SH-SY5Y (cell line): ENCODE measurements at regions not wholly inside any gene's neighbourhood (a gene's known extent, or its start where the extent isn't known, plus 50 kb on each side); places are given as distances from the start of the nearest gene placed in this dataset.

Experiments
- GATA2 ChIP-seq: IDR thresholded peaks from 2 replicates; pipeline ENCODE4 v1.6.1; 2011; ENCODE audit warnings: mild to moderate bottlenecking, low read depth, low read length
- GATA3 ChIP-seq: IDR thresholded peaks from 2 replicates; pipeline ENCODE4 v1.6.1; 2011; ENCODE audit warnings: low read depth, mild to moderate bottlenecking, low read length, moderate library complexity

DNA sequence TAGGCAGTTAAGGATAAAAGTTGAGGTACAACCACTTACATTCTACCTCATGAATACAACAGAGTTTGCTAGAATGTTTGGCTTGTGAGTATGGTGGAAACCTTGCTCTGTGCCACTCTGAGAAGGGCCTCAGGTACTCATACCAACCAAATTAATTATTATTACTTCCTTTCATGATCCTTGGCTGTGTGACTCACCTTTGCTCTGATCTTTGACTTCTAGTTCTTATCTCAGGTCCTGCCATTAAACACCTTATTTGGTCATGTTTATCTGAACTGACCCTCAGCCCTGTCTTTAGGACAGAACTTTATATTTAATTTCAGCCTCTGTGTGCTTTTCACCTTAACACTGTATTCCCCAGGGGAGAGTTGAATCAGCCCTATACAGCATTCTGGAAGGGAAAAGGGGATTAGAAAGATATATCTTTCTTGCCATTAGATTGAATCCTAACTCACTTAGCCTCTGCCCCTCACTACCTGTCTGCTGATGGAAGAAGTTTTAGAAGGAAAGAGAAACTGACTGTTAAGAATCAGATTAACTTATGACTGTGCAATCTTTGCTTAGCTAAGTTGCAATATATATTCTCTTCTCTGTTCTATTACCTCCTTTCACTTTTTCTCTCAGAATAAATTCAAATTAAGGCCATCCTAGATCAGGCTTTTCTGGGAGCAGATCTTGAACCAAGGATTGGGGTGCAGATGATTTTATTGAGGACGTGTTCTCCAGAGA is 260.4 kb upstream of the DPYD start:
- TF ChIP-seq GATA2 = no peak
- TF ChIP-seq GATA3 = no peak

DNA sequence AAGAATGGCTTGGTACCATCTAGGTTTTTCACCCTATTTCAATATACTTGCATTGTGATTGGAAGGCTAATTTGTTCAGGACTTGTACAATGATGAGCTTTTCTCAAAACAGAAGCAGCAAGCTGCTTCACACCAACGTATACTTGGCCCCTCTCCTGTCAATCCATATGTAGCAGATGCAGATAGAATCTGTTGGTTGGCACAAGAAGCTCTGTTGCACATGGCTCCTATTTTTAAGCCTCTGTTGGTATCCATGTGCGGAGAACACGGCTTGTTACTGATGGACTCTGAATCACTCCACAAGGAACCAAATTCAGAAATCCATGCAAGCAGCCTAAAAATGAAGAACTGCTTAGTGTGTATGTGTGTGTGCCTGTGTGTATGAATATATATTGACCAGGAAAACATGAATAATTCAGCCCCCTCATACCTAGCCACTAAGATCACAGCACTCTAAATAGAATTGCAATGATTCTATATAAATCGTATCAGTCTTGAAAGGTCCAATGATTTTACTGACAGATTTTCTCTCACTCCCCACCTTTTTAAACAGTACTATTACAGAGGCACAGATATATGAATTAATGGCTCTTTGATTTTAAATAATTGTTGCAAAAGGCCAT is 258.4 kb upstream of the DPYD start:
- no peak for TF ChIP-seq GATA3

DNA sequence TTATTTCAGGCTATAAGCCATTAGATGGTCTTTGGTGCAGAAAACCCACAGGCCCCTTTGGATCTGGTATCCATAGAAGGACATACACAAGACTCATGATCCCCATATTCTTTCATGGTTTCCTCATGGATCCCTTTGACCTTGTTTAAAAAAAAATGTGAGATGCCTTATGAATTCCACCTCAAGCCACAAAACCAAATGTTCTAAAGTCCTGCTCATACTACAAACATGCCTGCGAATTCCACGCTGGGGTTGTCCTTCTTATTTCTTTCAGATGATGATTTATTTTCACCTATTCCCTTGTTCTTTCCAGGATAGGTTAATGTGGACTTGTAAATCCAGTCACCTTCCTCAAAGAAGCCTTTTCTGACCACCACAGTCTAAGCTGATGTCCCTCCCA is 256.9 kb upstream of the DPYD start:
- TF ChIP-seq GATA3 (no peak), GATA2 (no peak)

DNA sequence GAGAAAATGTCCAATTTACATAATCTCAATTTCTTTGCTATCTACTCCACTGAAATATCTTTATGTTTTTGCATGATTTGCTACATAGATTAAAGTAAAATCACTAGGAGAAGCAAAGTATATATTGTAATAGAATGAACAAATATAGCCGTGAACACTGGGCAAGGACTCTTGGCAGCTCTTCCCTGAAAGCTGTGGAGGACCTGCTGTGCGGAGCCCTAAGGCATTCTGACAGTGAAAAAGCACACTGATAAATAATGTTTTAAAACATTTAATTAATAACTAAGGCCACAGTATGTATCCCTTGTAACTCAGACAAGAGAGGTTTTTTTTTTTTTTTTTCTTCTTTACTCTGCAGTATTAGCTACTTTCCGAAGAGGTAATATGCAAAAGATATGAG is 256.1 kb upstream of the DPYD start:
- TF ChIP-seq GATA3 = no peak

DNA sequence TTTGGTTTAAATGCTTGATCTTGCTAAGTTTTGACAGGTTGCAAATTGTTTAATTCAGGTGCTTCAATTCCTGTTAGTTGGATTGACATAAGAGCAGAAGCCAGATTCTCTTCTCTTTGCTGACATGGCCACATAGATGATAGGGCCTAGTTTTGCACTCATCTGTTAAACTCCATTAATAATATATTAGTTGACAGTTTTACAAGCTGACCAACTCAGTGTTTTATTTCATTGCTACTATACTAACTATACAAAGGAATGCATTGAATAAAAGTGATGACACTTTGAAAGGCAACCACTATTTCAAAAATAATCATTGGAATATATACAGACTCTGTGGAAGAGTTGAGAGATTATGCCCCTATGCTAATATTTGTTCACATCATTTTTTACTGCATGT is 255.6 kb upstream of the DPYD start:
- TF ChIP-seq GATA2 = no peak
- no peak for TF ChIP-seq GATA3

DNA sequence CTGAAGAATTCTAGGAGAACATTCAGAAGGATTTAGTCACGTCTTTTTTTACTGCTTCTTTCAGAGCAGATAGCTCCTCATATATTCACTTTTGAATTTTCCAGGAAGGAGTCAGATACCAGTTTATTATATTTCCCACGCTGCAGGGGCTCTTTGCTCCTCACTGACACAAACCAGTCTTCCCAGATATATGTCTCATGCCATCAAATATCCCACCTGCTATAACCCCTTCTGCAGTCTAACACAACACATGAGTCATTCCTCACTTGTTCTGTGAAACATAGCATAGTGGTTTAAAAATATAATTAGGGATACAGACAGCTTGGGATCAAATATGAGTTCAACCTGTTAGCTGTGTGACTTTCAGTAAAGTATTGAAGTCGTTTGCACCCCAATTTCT is 251.7 kb upstream of the DPYD start:
- no peak for TF ChIP-seq GATA3
- no peak for TF ChIP-seq GATA2

DNA sequence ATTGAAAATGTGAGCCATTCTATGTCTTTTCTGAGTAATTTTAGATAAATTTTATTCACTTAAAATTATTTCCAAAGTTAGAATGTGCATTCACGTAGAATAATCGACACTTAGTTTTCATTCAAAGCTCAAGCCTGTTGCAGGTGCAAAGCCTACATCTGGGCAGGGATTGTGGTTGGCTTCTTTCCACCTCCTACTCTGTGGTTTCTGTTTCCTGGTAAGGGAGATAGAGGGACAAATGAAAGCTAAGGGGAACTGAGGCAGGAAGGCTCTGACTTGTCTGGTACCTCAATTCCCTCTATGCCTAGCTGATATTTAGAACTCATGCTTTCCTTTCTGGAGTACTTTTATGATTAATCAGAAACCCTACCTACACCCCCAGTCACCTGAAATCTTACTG is 251.2 kb upstream of the DPYD start:
- TF ChIP-seq GATA2 (no peak), GATA3 (no peak)

DNA sequence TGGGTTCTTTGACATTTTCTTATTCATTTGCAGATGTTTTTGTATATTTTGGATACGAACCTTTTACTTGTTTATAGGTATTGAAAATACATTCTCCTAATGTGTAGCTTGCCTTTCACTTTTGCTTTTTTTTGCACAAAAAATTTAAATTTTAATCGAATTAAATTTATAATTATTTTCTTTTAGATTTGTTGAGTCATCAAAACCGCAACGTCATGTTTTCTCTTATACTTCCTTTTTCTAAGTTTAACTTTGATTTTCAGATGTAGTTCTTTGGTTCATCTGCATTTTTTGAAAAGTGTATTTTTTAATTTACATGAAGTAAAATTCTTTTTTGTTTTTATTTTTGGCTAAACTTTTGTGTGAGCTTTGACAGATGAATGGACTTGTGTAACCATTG is 243.7 kb upstream of the DPYD start:
- no peak for TF ChIP-seq GATA2
- TF ChIP-seq GATA3 = no peak

DNA sequence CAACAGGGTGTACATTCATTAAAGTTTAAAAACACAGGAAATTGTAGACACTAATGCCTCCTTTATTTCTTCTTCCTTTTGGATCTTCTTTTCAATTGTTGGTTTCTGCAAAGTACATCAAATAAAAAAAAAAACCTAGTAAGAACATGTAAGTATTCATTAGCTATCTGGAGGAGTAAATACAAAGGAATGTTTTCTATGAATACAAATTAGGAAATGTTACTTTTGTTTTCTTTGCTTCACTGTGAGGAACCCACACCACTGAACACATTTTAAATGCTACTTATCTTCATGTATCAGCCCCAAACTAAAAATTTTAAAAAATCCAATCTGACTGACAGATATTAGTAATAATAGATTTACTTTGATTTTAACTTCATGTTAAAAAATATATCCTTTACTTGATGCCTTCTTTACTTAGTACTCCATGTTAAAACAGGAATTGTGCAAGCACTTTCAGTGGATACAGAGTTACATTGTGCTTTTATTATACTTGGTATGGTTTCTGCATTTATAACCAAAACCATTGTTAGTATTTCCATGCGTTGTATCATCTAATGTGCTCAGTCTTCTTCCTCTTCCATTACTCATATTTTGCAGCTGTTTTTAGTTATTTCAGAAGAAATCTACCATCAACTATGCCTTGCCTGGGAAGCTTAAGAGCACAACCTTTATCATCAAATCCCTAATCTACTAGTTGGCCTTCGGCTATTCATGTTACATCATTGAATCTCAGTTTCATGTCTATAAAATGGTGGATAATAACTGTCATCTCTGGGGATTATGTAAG is 236.9 kb upstream of the DPYD start:
- peak; percentile 28; the same call in 1 of the 2 replicates for TF ChIP-seq GATA3
- TF ChIP-seq GATA2 = no peak

DNA sequence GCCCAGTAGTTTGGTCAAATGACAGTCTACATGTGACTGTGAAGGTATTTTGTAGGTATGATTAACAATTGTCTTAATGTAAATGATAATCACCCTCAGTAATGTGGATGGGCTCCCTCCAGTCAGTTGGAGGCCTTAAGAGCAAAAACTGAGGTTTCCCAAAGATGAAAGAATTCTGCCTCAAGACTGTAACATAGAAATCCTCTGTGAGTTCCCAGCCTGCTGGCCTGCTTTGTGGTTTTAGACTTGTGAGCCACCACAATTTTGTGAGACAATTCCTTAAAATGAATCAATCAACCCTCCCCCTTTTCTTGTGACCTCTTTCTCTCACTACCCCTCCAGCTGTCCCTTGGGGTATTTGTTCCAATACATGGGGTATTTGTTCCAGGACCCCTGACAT is 226.4 kb upstream of the DPYD start:
- TF ChIP-seq GATA3 (no peak), GATA2 (no peak)

DNA sequence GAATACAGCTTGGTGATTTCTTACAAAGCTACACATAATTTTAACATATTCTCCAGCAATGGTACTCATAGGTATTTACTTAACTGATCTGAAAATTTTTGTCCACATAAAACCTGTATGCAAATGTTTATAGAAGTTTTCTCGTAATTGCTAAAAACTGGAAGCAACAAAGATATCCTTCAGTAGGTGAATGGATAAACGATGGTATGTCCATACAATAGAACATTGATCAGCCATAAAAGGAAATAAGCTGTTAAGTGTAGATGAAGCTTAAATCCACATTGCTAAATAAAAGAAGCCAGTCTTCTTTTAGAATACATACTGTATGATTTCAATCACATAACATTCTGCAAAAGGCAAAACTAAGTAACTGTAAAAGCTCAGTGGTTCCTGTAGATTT is 224.8 kb upstream of the DPYD start:
- TF ChIP-seq GATA3 (no peak), GATA2 (no peak)

DNA sequence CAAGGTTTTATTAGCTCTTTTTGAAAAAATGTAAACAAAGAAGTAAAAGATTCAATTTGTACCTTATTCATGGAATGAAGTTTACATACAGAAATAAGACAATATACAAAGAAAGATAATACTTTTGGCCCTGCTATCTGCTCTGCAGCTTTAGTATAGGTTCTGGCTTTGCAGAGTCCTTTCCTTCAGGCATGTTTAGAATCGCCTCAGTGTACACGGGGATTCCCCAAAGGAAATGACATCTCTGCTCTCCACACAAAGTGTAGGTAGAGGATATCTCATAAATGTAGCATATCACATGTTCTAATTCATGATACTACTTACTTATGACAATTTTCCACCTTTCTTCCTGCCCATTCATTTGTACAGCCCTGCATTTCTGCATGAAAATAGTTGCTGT is 222.6 kb upstream of the DPYD start:
- no peak for TF ChIP-seq GATA2
- TF ChIP-seq GATA3 = no peak

DNA sequence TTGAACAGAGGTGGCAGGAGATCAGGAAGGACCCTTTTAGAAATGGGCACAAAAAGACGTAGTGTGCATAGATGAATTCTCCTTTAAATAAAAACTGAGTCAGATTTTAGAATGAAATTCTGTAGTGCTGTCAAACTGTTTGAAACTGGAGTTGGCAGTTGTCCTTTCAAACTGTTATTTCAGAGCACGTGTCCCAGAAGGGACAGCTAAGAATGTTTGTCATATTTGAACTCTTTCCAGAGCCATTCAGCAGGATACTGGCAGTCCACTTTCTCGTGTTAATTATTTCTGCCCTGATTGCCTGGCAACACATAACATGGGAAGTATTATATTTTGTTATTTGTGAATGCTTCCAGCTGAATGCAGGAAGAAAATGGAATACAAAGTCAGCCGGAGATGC is 212.3 kb upstream of the DPYD start:
- TF ChIP-seq GATA2 (no peak), GATA3 (no peak)

DNA sequence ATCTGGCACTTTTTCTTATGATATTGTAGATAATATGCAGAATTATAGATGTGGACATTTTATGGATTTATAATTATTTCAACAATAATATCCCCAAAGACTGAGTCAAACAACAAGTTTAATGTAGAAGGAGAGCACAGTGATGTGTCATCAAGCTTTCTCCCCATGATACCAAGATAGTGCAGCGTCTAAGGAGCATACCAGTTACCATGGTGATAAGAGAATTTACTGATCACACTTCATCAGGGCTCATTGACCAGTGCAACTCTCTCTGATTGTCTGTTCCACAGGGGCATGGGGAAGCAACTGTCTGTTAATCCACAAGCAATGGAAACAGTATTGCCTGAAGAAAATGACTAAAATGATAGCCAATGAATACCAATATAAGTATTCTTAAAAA is 209.6 kb upstream of the DPYD start:
- TF ChIP-seq GATA2 = no peak

DNA sequence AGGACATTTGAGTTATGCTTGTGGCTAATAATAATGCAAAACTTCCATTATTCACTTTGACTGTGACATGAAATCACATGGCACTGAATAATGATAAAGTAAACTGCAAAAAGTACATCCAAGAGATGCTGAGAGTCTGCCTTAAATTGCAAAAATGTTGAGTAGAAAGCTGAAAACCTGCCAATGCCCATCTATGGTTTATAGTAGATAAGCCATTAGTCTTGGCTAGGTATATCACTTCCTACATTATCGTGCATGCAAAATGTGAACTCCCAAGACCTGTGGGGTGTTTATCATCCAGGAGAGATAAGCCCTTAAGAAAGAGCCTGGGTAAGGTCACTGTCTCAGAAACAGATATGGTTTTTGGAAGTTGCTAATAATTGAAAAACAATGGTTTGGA is 208.7 kb upstream of the DPYD start:
- TF ChIP-seq GATA2 (no peak), GATA3 (no peak)
